Left kidney (tissue), 1 donor: ENCODE measurements at regions not wholly inside any gene's neighbourhood (a gene's known extent, or its start where the extent isn't known, plus 50 kb on each side); places are given as distances from the start of the nearest gene placed in this dataset.
"Not testable (repeated sequence)": the region's sequence is repeated elsewhere in the genome, so short reads cannot be mapped to it uniquely, and the experiment has no call there.

Experiments
- DNase-seq: peaks from one replicate; pipeline ENCODE4 v3.0.0-alpha.2; 2013

GRCh38 chr7:32816409-32816948 lies 75.1 kb downstream of the KBTBD2 start:
- peak; percentile 6 for DNase-seq

GRCh38 chr7:32814779-32815178 lies 76.8 kb downstream of the KBTBD2 start:
- DNase-seq: not testable (repeated sequence)

- no peak for DNase-seq
These were observed 81.7 kb downstream of the KBTBD2 start for GRCh38 chr7:32809871-32810270.

GRCh38 chr7:32809347-32809746 lies 82.2 kb downstream of the KBTBD2 start:
- no peak for DNase-seq

- no peak for DNase-seq
These were observed 88.0 kb downstream of the KBTBD2 start for GRCh38 chr7:32803406-32804141.

- DNase-seq: no peak
These were observed 89.2 kb downstream of the KBTBD2 start for GRCh38 chr7:32802305-32802910.

GRCh38 chr7:32793053-32793452 lies 98.5 kb downstream of the KBTBD2 start:
- DNase-seq: not testable (repeated sequence)

GRCh38 chr7:32790766-32791430 lies 100.7 kb downstream of the KBTBD2 start:
- DNase-seq: not testable (repeated sequence)

- not testable (repeated sequence) for DNase-seq
These were observed 102.3 kb downstream of the KBTBD2 start for GRCh38 chr7:32789266-32789665.

GRCh38 chr7:32788174-32788573 lies 103.4 kb downstream of the KBTBD2 start:
- not testable (repeated sequence) for DNase-seq

GRCh38 chr7:32785365-32785944 lies 106.1 kb downstream of the KBTBD2 start:
- not testable (repeated sequence) for DNase-seq

GRCh38 chr7:32779895-32780294 lies 111.7 kb downstream of the KBTBD2 start:
- DNase-seq: not testable (repeated sequence)

- no peak for DNase-seq
These were observed 112.4 kb downstream of the KBTBD2 start for GRCh38 chr7:32779167-32779566.

- not testable (repeated sequence) for DNase-seq
These were observed 114.4 kb downstream of the KBTBD2 start for GRCh38 chr7:32777041-32777666.

- not testable (repeated sequence) for DNase-seq
These were observed 115.2 kb downstream of the KBTBD2 start for GRCh38 chr7:32776318-32776717.

- not testable (repeated sequence) for DNase-seq
These were observed 115.8 kb downstream of the KBTBD2 start for GRCh38 chr7:32775809-32776208.

- DNase-seq: no peak
These were observed 117.0 kb downstream of the KBTBD2 start for GRCh38 chr7:32774541-32774951.

- DNase-seq: not testable (repeated sequence)
These were observed 122.6 kb downstream of the KBTBD2 start for GRCh38 chr7:32768866-32769510.

- not testable (repeated sequence) for DNase-seq
These were observed 123.2 kb downstream of the KBTBD2 start for GRCh38 chr7:32768338-32768737.

GRCh38 chr7:32765649-32766251 lies 125.8 kb downstream of the KBTBD2 start:
- peak; percentile 18 for DNase-seq

- DNase-seq: no peak
These were observed 126.4 kb downstream of the KBTBD2 start for GRCh38 chr7:32765185-32765584.
